ENCODE measurements at regions not wholly inside any gene's neighbourhood (a gene's known extent, or its start where the extent isn't known, plus 50 kb on each side); places are given as distances from the start of the nearest gene placed in this dataset.

GRCh38 chr5:147050172-147050571, 171.6 kb upstream of the PPP2R2B start:
- no peak for TF ChIP-seq POLR2A (IDR thresholded peaks at IDR 0.05)
- TF ChIP-seq CTCF (IDR thresholded peaks at IDR 0.05), result no peak
- WGBS, 4 donors, result 67 to 93% (median 73%) methylated on average over 2 of the region's 2 CpGs
- intact Hi-C loops (cut with DNase I), result no loop called here
- H3K4me1 ChIP-seq (replicated peaks in 1 of 2), result peaks cover 13 to 19% of the 10 kb centered on the region in 2 donors
- no peaks in the 10 kb centered on the region for H3K27me3 ChIP-seq
- H3K36me3 ChIP-seq (replicated peaks in 1 of 2), result no peaks in the 10 kb centered on the region
- DNase-seq, result no peak
- H3K27ac ChIP-seq, result no peak overlapping the region
- H3K9me3 ChIP-seq (replicated peaks in 1 of 3), result no peaks in the 10 kb centered on the region
- no peak overlapping the region for H3K4me3 ChIP-seq

GRCh38 chr5:147051193-147051592, 172.6 kb upstream of the PPP2R2B start:
- Histone ChIP-seq H3K27ac (no peak overlapping the region), H3K4me1 (replicated peaks in 1 of 2) (peaks cover 13 to 19% of the 10 kb centered on the region in 2 donors), H3K9me3 (replicated peaks in 1 of 3) (no peaks in the 10 kb centered on the region), H3K36me3 (replicated peaks in 1 of 2) (no peaks in the 10 kb centered on the region), H3K27me3 (no peaks in the 10 kb centered on the region), H3K4me3 (no peak overlapping the region)
- WGBS, 4 donors, result 81 to 90% (median 86%) methylated on average over 5 of the region's 5 CpGs
- no peak for DNase-seq
- no peak for TF ChIP-seq CTCF (IDR thresholded peaks at IDR 0.05)
- TF ChIP-seq POLR2A (IDR thresholded peaks at IDR 0.05), result no peak
- intact Hi-C loops (cut with DNase I), result no loop called here

- intact Hi-C loops (cut with DNase I), result no loop called here
- Histone ChIP-seq H3K4me3 (no peak overlapping the region), H3K9me3 (replicated peaks in 1 of 3) (no peaks in the 10 kb centered on the region), H3K27me3 (no peaks in the 10 kb centered on the region), H3K4me1 (replicated peaks in 1 of 2) (peaks cover 5 to 7% of the 10 kb centered on the region in 2 donors), H3K27ac (no peak overlapping the region), H3K36me3 (replicated peaks in 1 of 2) (no peaks in the 10 kb centered on the region)
- 93 to 96% (median 95%) methylated on average over 4 of the region's 4 CpGs for WGBS, 4 donors
- TF ChIP-seq CTCF (IDR thresholded peaks at IDR 0.05) (no peak), POLR2A (IDR thresholded peaks at IDR 0.05) (no peak)
- DNase-seq, result no peak
Measured at GRCh38 chr5:147052519-147052918, 174.0 kb upstream of the PPP2R2B start.

GRCh38 chr5:147055089-147055826, 176.7 kb upstream of the PPP2R2B start:
- Histone ChIP-seq H3K27ac (no peak overlapping the region), H3K27me3 (no peaks in the 10 kb centered on the region), H3K4me1 (replicated peaks in 1 of 2) (no peaks in the 10 kb centered on the region), H3K9me3 (replicated peaks in 1 of 3) (no peaks in the 10 kb centered on the region), H3K4me3 (no peak overlapping the region), H3K36me3 (replicated peaks in 1 of 2) (no peaks in the 10 kb centered on the region)
- 61 to 71% (median 66%) methylated on average over 5 of the region's 5 CpGs for WGBS, 4 donors
- intact Hi-C loops (cut with DNase I), result no loop called here
- no peak for TF ChIP-seq CTCF (IDR thresholded peaks at IDR 0.05)
- no peak for TF ChIP-seq POLR2A (IDR thresholded peaks at IDR 0.05)
- DNase-seq, result no peak
